Natural killer cell treated with Interleukin-12 subunit alpha and Interleukin-12 subunit beta and Interleukin-15 and Interleukin-18, amount 100 ng/mL, for 72 hours (primary cell): ENCODE measurements at regions not wholly inside any gene's neighbourhood (a gene's known extent, or its start where the extent isn't known, plus 50 kb on each side); places are given as distances from the start of the nearest gene placed in this dataset.
A peak's percentile ranks its signal among the peaks of the same experiment; 100 is the strongest.

Experiments used
- ATAC-seq, 2 donors: fragments of 150-1000 bp; cut with Tn5 transposase in 1 of 2; sonication (Bioruptor Pico), chemical (Tn5 transposase) in 1 of 2; 2 replicates each; pipeline ENCODE4 v1.10.0; 2021
- DNase-seq: peaks from one replicate; pipeline ENCODE4 v3.0.0; 2022; ENCODE audit warnings: low spot score
- H3K27ac Mint-ChIP-seq, 2 donors: 1 replicate in 1 of 2; 2 replicates in 1 of 2; pipeline ENCODE4 v1.8.0; 2022; ENCODE audit warnings: mixed read lengths in 2 of 2, mild to moderate bottlenecking in 1 of 2, moderate library complexity in 1 of 2
- H3K27me3 Mint-ChIP-seq, 2 donors: 1 replicate in 1 of 2; 2 replicates in 1 of 2; pipeline ENCODE4 v1.8.0; 2022; ENCODE audit warnings: mixed read lengths in 2 of 2
- H3K36me3 Mint-ChIP-seq: one replicate; pipeline ENCODE4 v1.8.0; 2022; ENCODE audit warnings: mixed read lengths
- H3K4me1 Mint-ChIP-seq, 2 donors: 1 replicate in 1 of 2; 2 replicates in 1 of 2; pipeline ENCODE4 v1.8.0; 2022; ENCODE audit warnings: low read depth in 2 of 2, mixed read lengths in 2 of 2, mild to moderate bottlenecking in 1 of 2
- H3K4me3 Mint-ChIP-seq: one replicate; pipeline ENCODE4 v1.8.0; 2022; ENCODE audit warnings: mixed read lengths
- H3K9me3 Mint-ChIP-seq: 2 replicates; pipeline ENCODE4 v1.8.0; 2022; ENCODE audit warnings: mixed read lengths

DNA sequence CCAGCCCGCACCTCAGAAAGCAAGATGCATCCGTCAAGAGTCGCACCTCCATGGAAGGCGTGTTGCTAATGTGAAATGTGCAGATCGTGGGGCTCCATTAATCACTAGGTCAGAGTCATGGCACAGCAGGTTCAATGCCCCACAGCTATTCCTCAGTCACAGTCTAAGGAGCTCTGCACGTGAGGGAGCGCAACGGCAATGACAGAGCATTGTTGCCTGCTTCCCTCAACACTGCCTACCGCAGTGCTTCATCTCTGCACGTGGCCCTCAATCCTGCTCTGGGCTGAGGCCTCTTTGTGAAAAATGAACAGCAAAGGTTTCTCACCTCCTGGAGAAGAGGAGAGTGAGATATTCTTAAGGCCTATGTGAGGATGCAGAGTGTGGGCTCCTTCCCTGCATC, 995.2 kb upstream of the TMEM132C start:
- no peak overlapping the region for H3K27ac Mint-ChIP-seq
- no peaks in the 10 kb centered on the region for H3K36me3 Mint-ChIP-seq
- no peak overlapping the region for H3K4me3 Mint-ChIP-seq
- H3K9me3 Mint-ChIP-seq = no peaks in the 10 kb centered on the region
- DNase-seq = no peak
- no peak for ATAC-seq
- no peaks in the 10 kb centered on the region for H3K4me1 Mint-ChIP-seq
- peaks cover 0 to 10% of the 10 kb centered on the region in 2 donors for H3K27me3 Mint-ChIP-seq

DNA sequence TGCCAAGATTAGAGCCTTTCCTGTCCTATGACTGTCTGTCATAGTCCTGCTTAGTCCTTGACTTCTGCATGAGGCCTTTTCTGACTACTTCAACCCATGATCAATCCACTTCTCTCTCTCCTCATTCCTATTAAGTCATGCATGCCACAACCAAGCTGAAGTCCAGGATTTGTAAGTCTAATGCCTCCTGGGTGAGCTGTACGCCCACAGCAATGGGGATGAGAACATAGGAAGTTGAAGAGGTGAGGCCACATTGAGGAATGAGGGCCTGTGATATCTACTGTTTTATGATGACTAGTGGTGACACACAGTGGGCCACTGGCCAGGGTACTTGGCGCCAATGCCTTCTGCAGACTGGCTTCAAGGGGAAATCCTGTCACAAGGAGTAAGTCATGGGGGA, 994.1 kb upstream of the TMEM132C start:
- Mint-ChIP-seq H3K4me3 (no peak overlapping the region), H3K27ac (no peak overlapping the region), H3K36me3 (no peaks in the 10 kb centered on the region), H3K9me3 (no peaks in the 10 kb centered on the region), H3K27me3 (peaks cover 0 to 6% of the 10 kb centered on the region in 2 donors), H3K4me1 (peaks cover 5 to 6% of the 10 kb centered on the region in 2 donors)
- DNase-seq = no peak
- ATAC-seq = no peak

DNA sequence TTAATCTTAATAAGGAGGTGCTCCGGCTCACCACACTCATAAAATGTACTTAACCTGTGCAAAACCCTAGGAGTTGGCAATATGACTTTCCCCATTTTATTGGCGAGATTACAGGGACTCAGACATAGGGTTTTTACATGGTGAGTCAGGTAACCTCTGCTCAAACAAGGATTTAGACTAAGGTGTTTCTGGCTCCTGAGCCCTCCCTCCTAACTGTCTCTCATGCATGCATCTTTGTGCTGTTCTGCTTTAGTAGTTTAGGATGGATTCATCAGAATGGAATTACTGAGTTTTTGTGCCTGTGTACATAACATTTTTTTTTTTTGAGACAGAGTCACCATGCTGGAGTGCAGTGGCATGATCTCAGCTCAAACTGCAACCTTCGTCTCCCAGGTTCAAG, 993.3 kb upstream of the TMEM132C start:
- H3K27ac Mint-ChIP-seq = no peak overlapping the region
- peaks cover 0 to 6% of the 10 kb centered on the region in 2 donors for H3K27me3 Mint-ChIP-seq
- no peaks in the 10 kb centered on the region for H3K36me3 Mint-ChIP-seq
- peaks cover 6 to 7% of the 10 kb centered on the region in 2 donors for H3K4me1 Mint-ChIP-seq
- no peak overlapping the region for H3K4me3 Mint-ChIP-seq
- no peaks in the 10 kb centered on the region for H3K9me3 Mint-ChIP-seq
- ATAC-seq = no peak
- DNase-seq = no peak

DNA sequence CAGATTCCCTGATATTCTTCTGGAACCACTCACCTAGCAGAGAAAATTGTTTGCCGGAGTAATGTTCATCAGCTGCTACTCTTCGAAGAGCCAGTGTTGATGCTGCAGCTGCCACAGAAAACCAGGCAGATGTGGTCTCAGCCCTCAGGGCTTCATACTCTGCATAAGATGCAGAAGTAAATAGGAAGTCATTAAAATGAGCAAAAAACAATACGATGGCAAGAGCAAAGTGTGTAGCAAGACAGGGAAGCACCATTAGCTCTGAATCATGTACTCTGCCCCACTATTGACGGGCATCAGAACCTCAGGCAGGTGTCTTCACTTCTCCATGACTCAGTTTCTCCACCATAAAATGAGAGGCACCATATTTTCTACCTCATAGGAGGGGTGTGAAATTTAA, 991.6 kb upstream of the TMEM132C start:
- Mint-ChIP-seq H3K36me3 (no peaks in the 10 kb centered on the region), H3K4me1 (peaks cover 7 to 8% of the 10 kb centered on the region in 2 donors), H3K9me3 (no peaks in the 10 kb centered on the region), H3K27ac (no peak overlapping the region), H3K27me3 (peaks cover 0 to 6% of the 10 kb centered on the region in 2 donors), H3K4me3 (no peak overlapping the region)
- DNase-seq (no peak), ATAC-seq (no peak)

DNA sequence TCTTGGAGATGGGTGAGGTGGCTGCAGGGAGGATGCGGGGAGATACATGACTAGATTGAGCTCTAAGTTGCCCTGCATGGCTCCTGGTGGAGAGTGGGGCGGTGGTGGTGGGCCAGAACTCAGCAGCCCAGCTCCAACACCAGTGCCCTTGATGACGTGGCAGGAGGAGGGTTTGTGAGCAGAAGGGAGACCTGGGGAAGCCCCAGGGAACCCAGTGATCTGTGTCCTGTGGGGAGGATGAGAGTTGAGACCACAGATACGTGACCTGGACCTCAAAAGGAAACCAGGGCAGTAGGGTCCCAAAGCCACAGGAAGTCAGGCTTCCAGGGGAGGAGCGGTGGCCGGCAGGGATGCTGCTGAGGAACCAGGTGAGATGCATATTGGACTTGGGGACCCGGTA, 989.1 kb upstream of the TMEM132C start:
- H3K4me3 Mint-ChIP-seq = no peak overlapping the region
- peaks cover 7 to 9% of the 10 kb centered on the region in 2 donors for H3K4me1 Mint-ChIP-seq
- H3K9me3 Mint-ChIP-seq = no peaks in the 10 kb centered on the region
- DNase-seq (no peak), ATAC-seq (peak in 1 of 2 donors; percentile 47)
- H3K27me3 Mint-ChIP-seq = peaks cover 0 to 6% of the 10 kb centered on the region in 2 donors
- no peaks in the 10 kb centered on the region for H3K36me3 Mint-ChIP-seq
- no peak overlapping the region for H3K27ac Mint-ChIP-seq

DNA sequence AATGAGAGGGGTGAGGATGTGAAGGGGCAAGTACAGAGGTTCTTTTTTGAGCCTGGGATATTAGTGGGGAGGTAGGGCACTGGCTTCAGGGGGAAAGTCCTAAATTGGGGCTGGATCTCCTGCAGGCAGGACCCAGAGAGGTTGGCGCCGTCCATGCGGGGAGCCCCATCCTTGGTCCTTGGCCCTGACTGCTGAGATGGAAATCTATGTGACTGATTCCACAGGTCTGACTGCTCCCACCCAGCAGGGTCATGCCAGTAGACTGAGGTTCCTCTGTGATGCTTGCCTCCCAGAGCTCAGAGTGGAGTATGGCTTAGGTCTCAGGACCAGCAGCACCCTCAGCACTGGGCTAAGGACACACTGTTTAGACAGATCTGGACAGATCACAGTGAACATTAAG, 988.6 kb upstream of the TMEM132C start:
- H3K36me3 Mint-ChIP-seq = no peaks in the 10 kb centered on the region
- H3K4me3 Mint-ChIP-seq = no peak overlapping the region
- H3K27ac Mint-ChIP-seq = no peak overlapping the region
- H3K27me3 Mint-ChIP-seq = peaks cover 0 to 7% of the 10 kb centered on the region in 2 donors
- ATAC-seq (peak in 1 of 2 donors; percentile 25), DNase-seq (no peak)
- H3K4me1 Mint-ChIP-seq = peaks cover 7 to 9% of the 10 kb centered on the region in 2 donors
- H3K9me3 Mint-ChIP-seq = no peaks in the 10 kb centered on the region

DNA sequence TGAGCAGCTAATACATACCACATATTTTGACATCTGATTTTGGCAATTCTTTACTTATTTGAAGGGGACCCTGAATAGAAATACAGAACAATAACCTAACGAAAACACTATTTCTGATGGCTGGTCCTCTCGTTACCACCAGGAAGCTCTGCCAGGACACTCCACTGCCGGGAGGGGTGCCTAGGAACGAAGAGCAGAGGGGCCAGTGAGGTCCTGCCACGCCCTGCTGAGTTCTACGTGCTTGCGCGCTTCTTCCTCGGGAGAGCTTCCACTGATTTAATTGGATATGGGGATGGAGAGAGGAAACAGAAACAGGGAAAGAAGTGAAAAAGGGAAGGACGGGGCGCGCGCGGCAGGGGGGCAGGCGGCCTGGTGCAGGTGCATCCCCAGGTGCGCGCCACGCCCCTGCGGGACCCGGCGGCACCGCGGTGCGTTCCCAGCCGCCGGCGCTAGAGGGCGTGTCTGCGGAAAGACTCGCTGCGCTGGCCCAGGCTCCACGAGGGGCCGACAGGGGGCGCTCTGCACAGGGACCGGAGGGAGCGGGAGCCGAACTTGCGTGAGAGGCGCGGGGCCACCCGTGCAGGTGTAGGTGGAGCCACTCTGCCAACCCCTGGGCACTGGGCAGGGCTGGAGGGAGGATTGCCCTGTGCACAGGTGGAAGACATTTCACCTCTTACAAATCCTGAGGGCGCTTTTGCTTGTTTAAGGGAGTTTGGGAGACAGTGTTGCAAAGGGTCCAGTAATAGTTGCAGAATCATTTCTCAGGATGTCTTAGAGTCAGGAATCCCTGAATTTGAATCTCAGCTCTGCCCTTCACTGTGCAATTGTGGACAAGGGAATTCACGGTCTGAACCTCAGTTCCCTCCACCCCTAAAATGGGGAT, 986.3 kb upstream of the TMEM132C start:
- Mint-ChIP-seq H3K4me3 (no peak overlapping the region), H3K9me3 (no peaks in the 10 kb centered on the region), H3K36me3 (no peaks in the 10 kb centered on the region), H3K4me1 (peaks cover 7 to 9% of the 10 kb centered on the region in 2 donors), H3K27ac (no peak overlapping the region), H3K27me3 (peaks cover 0 to 11% of the 10 kb centered on the region in 2 donors)
- DNase-seq (peak; percentile 70), ATAC-seq (peak; percentile 75 to 80)

DNA sequence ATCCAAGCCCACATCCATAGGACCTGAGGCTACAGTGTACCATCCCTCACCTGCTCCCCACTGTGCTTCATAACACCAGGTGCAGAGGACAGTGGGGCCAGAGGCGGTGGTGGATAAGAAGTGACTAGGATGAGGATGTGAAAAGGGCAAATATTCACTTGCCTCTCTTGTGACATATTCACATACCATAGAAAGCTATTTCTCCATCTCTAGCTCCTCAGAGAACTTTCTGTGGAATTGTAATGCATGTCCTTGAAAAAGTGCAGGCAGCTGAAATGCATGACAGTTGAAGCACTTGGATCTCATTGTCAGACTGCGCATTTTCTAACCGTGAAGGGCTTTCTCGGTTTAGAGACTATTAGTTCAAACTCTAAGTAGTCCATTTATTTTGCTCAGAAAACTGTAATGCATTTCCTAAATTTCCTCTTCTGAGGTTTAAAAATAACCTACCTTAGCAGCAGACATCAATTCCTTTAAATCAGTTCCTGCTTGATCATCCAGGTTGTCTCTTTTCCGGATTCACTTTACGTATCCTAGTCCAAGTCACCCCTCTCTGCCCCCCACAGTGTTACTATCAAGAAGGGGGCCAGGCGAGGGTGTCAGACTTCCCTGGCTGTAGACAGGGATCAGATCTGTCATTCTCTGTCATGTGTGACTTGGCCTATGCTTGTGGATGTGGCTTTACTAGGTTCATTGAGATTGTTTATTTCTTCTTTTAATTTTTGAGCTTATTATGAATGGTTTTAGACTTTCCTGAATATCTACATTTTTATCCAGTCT, 984.0 kb upstream of the TMEM132C start:
- Mint-ChIP-seq H3K27me3 (peaks cover 0 to 5% of the 10 kb centered on the region in 2 donors), H3K27ac (peak overlapping the region in 1 of 2 donors; percentile 68), H3K36me3 (no peaks in the 10 kb centered on the region), H3K4me1 (peaks cover under 1 to 4% of the 10 kb centered on the region in 2 donors), H3K4me3 (no peak overlapping the region), H3K9me3 (no peaks in the 10 kb centered on the region)
- no peak for ATAC-seq
- no peak for DNase-seq

DNA sequence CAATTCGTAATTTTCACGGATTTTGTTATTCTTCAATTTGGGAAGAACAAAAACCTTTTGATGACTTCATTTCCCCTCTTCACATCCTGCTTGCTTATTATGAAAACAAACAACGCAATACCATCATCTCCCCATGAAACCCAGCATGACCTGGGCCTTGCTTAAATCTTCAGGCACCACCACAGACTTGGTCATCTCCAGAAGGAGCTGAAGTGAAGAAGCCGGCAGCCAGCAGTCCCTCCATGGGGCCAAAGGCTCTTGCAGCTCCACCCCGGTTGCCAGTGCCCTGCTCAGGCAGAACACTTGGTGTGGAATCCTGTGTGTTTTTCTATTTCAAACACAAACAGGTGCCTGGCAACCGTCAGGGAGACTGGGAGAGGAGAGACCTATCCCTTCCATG, 982.9 kb upstream of the TMEM132C start:
- Mint-ChIP-seq H3K27ac (peak overlapping the region in 1 of 2 donors; percentile 68), H3K4me1 (peaks cover 0 to 4% of the 10 kb centered on the region in 2 donors), H3K27me3 (peaks cover 0 to 5% of the 10 kb centered on the region in 2 donors), H3K4me3 (no peak overlapping the region), H3K9me3 (no peaks in the 10 kb centered on the region), H3K36me3 (no peaks in the 10 kb centered on the region)
- DNase-seq = no peak
- ATAC-seq = no peak

DNA sequence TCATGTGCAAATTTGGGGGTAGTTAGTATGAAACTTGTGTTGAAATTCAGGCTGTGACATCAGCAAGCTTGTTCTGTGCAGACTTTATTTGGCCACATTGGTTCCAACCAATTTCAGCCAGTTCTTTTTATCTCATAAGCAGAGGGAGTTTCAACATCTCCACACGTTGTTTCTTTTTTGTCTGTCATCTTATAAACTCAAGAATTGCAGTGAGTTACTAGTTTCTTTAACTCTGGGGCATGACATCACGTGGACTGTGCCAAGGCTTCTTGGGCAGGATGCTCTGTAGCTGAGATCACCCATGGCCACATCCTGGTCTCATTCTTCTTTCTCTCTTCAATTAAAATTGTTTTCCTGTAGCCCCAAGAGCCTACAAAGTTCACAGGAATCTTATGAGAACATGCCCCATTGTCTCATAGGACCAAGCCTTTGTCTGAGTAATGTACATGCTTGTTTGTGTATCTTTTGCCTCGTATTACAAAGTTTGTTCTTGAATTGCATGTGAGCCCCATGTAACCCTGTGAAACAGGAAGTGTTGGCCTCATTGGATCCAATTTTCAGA, 982.0 kb upstream of the TMEM132C start:
- Mint-ChIP-seq H3K36me3 (no peaks in the 10 kb centered on the region), H3K27me3 (peaks cover 0 to 5% of the 10 kb centered on the region in 2 donors), H3K27ac (no peak overlapping the region), H3K9me3 (no peaks in the 10 kb centered on the region), H3K4me1 (peaks cover 0 to 4% of the 10 kb centered on the region in 2 donors), H3K4me3 (no peak overlapping the region)
- DNase-seq (no peak), ATAC-seq (peak in 1 of 2 donors; percentile 44)

DNA sequence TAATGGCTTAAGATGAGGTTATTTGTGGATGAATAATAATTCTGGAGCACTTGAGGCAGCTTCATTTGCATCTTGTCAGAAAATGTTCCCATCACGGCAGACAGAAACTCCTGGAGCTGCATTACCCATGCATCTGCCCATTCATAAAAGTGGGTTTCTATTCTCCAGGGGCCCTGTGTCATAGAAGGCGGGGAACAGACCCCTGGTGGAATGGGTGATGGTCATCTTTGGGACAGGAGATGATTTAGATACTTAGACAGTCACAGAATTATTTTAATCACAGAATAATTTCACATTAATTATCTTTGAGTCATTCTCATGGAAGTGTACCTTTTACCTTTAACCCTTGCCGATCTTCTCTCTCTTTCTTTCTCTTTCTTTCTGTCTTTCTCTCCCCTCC, 980.7 kb upstream of the TMEM132C start:
- Mint-ChIP-seq H3K27ac (no peak overlapping the region), H3K4me1 (no peaks in the 10 kb centered on the region), H3K4me3 (no peak overlapping the region), H3K27me3 (peaks cover 0 to 5% of the 10 kb centered on the region in 2 donors), H3K9me3 (no peaks in the 10 kb centered on the region), H3K36me3 (no peaks in the 10 kb centered on the region)
- ATAC-seq = no peak
- DNase-seq = no peak

DNA sequence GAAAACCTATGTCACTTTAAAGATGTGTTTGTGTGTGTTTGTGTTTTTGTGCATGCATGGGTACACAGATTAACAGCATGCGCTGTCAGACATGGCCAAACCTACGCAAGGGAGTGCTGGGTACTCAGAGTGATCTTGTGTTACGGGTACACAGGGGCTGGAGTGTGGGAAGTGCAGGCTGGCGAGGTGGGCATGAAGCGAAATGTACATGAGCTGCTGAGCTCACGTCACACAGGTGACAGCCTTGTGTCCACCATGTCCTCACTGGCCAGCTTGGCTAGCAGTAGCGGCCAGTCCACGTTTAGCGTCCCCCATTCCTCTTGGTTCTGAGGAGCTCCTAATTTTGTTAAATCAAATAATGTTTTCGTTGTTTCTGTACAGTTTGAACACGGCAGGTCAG, 979.7 kb upstream of the TMEM132C start:
- DNase-seq (no peak), ATAC-seq (no peak)
- no peak overlapping the region for H3K27ac Mint-ChIP-seq
- H3K36me3 Mint-ChIP-seq = no peaks in the 10 kb centered on the region
- no peaks in the 10 kb centered on the region for H3K9me3 Mint-ChIP-seq
- H3K4me3 Mint-ChIP-seq = no peak overlapping the region
- no peaks in the 10 kb centered on the region for H3K4me1 Mint-ChIP-seq
- peaks cover 0 to 5% of the 10 kb centered on the region in 2 donors for H3K27me3 Mint-ChIP-seq

DNA sequence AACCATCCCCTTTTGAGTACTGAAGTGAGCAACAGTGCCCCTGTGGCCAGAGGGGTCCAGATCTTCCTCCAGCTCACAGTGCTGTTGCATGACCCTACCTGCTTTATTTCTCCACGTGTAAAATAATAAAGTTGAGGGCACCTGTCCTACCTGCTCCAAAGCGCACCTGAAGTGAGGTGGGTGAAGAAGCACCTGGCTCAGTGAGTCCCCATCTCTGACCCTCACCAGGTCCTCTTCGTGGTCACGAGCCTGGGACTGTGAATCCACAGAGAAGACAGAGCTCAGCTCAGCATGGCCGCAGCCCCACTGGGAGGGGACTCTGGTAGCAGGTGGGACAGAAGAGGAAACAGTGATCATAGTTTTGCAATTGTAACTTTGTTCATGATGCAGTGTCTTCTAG, 976.7 kb upstream of the TMEM132C start:
- Mint-ChIP-seq H3K27me3 (peaks cover 0 to 5% of the 10 kb centered on the region in 2 donors), H3K9me3 (no peaks in the 10 kb centered on the region), H3K4me3 (no peak overlapping the region), H3K36me3 (no peaks in the 10 kb centered on the region), H3K27ac (no peak overlapping the region), H3K4me1 (no peaks in the 10 kb centered on the region)
- DNase-seq (no peak), ATAC-seq (no peak)

DNA sequence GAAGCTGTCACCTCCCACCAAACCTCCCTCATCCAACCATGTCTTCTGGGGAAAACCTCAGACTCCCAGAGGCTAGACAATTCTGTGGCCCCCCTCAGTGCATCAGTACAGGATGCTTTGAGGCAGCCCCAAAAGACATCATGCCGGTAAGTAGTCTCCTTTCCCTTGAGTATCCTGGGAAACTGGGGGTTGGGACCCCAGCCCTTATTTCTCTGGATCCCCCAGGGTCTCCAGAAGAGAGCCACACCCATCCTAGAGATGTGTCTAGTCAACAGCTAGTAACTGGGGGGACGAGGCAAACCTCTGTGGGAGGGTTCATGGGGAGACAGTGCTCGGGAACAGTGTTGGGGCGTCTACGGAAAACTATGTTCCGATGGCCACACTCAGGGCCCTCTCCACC, 974.2 kb upstream of the TMEM132C start:
- no peak overlapping the region for H3K4me3 Mint-ChIP-seq
- no peak for DNase-seq
- H3K36me3 Mint-ChIP-seq = no peaks in the 10 kb centered on the region
- no peaks in the 10 kb centered on the region for H3K4me1 Mint-ChIP-seq
- ATAC-seq = no peak
- no peaks in the 10 kb centered on the region for H3K9me3 Mint-ChIP-seq
- H3K27ac Mint-ChIP-seq = no peak overlapping the region
- H3K27me3 Mint-ChIP-seq = peaks cover 2 to 11% of the 10 kb centered on the region in 2 donors
